Activated T-helper 2 cell treated with anti-CD3 and anti-CD28 coated beads, Interferon-gamma antibody, Interleukin-2, Interleukin-4, amounts not matched to agents 10 μg/mL and 5 μg/mL and 100 μg/mL, durations not matched to agents 14 hours and 24 hours and 36 hours (primary cell): ENCODE measurements at regions not wholly inside any gene's neighbourhood (a gene's known extent, or its start where the extent isn't known, plus 50 kb on each side); places are given as distances from the start of the nearest gene placed in this dataset.

Source experiments
- DNase-seq: peaks from one replicate; pipeline ENCODE4 v3.0.0; 2021; ENCODE audit warnings: low spot score
- H3K27ac Mint-ChIP-seq: one replicate; pipeline ENCODE4 v1.8.0; 2021; ENCODE audit warnings: mixed read lengths
- H3K27me3 Mint-ChIP-seq: one replicate; pipeline ENCODE4 v1.8.0; 2021; ENCODE audit warnings: low read depth, mixed read lengths
- H3K36me3 Mint-ChIP-seq: one replicate; pipeline ENCODE4 v1.8.0; 2021; ENCODE audit warnings: low read depth, mixed read lengths
- H3K4me1 Mint-ChIP-seq: one replicate; pipeline ENCODE4 v1.8.0; 2021; ENCODE audit warnings: low read depth, mixed read lengths
- H3K4me3 Mint-ChIP-seq: one replicate; pipeline ENCODE4 v1.8.0; 2021; ENCODE audit warnings: low read depth, mild to moderate bottlenecking, moderate library complexity, mixed read lengths
- H3K9me3 Mint-ChIP-seq: one replicate; pipeline ENCODE4 v1.8.0; 2021; ENCODE audit warnings: mixed read lengths
- intact Hi-C: fragments of 100-400 bp; cut with micrococcal nuclease; formaldehyde crosslinking; loops from one replicate; pipeline ENCODE4 v1.15.1; 2023

DNA sequence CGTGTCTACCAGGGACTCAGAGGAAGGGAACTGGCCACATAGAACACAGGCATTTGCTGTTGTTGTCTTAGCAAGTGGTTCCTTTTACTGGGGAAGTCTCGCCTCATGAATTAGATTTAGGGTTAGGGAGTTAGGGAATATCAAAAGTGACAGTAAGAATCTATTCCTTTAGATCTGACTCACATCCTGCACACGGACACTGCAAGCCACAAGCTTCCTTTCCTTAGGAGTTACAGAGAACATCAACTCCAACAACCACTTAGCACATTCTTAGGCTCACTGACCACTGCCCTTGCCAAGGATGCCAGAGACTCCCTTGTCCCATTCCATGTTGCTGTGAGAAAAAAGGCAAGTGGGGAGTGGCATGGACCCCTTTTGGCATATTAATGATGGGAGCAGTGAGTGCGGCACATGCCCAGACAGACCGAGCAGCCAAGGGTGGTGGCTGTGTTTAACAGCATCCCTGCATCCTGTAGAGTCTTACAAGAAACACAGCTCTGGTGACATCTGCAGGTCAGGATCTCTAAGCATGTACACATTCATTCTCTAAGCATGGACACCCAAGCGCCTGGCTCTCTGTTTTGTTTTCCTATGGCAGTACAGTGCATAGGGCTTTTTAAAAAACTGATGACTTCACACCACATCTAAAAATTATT, 745.6 kb upstream of the RAB6C start:
- no peaks in the 10 kb centered on the region for H3K9me3 Mint-ChIP-seq
- H3K4me3 Mint-ChIP-seq: no peak overlapping the region
- H3K4me1 Mint-ChIP-seq: no peaks in the 10 kb centered on the region
- intact Hi-C loops: no loop called here
- H3K27ac Mint-ChIP-seq: no peak overlapping the region
- H3K27me3 Mint-ChIP-seq: no peaks in the 10 kb centered on the region
- no peak for DNase-seq
- no peaks in the 10 kb centered on the region for H3K36me3 Mint-ChIP-seq

DNA sequence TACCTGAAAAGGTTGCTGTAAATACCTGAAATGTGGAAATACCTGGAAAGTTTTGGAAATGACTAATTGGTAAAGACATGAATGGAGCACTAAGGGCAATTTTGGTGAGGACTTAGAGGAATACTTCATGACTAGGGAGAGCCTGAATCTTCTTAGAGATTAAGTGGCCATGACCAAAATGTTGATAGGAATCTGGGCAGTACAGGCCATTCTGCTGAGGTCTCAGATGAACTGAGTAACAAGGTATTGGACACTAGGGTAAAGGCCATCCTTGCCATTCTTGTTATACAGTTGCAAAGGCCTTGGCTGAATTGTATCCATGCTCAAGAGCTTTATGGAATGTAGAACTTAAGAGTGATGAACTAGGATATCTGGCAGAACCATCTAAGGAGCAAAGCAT, 742.9 kb upstream of the RAB6C start:
- Mint-ChIP-seq H3K27ac (no peak overlapping the region), H3K36me3 (no peaks in the 10 kb centered on the region), H3K4me3 (no peak overlapping the region), H3K4me1 (no peaks in the 10 kb centered on the region), H3K27me3 (no peaks in the 10 kb centered on the region), H3K9me3 (no peaks in the 10 kb centered on the region)
- DNase-seq: no peak
- intact Hi-C loops: no loop called here

DNA sequence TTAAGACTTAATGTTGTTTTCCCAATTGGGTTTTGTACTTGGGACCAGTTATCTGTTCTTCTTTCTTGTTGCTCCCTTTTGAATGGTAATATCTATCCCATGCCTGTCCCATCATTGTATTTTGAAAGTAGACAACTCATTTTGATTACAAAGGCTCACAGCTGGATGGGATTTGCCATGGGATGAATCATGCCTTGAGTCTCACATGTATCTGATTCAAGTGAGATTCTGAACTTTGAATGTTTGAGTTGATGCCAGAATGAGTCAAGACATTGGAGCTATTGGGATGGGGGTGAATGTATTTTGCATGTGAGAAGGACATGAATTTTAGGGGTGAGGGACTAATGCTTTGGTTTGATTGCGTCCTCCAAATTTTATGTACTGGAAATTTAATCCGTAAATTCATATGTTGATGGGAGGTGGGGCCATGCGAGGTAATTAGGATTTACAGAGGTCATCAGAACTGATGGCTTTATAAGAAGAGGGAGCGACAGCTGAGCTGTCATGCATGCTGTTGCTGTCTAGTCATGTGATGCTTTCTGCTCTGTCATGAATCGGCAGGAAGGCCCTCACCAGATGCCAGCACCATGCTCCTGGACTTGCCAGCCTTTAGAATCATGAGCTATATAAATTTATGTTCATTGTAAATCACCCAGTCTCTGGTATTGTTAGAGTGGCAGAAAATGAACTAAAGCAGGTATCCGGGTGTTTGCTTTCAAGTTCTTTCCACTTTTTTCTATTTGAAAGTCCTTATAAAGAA, 741.3 kb upstream of the RAB6C start:
- H3K4me1 Mint-ChIP-seq: no peaks in the 10 kb centered on the region
- no peak overlapping the region for H3K27ac Mint-ChIP-seq
- no peak for DNase-seq
- H3K4me3 Mint-ChIP-seq: no peak overlapping the region
- H3K9me3 Mint-ChIP-seq: no peaks in the 10 kb centered on the region
- no peaks in the 10 kb centered on the region for H3K27me3 Mint-ChIP-seq
- intact Hi-C loops: no loop called here
- H3K36me3 Mint-ChIP-seq: no peaks in the 10 kb centered on the region

DNA sequence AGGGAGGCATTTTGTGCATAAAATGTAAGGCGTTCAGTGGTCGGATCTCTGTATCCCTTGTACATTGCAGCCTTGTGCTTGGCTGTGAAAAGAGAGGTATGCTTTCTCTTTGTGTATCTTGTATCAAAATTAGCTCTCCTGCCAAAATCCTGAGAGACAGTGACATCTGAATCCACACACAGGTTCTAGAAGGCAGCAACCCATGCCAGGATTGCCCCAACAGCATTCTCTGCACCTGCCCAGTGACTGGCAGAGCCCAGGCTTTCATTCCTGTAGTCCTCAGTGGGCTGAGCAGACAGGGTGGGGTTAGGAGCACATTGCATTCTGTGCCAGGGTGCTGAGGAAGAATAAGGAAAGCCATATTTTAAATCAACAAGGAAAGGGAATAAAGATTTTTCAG, 740.3 kb upstream of the RAB6C start:
- Mint-ChIP-seq H3K4me1 (no peaks in the 10 kb centered on the region), H3K27ac (no peak overlapping the region), H3K36me3 (no peaks in the 10 kb centered on the region), H3K27me3 (no peaks in the 10 kb centered on the region), H3K4me3 (no peak overlapping the region), H3K9me3 (no peaks in the 10 kb centered on the region)
- intact Hi-C loops: no loop called here
- no peak for DNase-seq

DNA sequence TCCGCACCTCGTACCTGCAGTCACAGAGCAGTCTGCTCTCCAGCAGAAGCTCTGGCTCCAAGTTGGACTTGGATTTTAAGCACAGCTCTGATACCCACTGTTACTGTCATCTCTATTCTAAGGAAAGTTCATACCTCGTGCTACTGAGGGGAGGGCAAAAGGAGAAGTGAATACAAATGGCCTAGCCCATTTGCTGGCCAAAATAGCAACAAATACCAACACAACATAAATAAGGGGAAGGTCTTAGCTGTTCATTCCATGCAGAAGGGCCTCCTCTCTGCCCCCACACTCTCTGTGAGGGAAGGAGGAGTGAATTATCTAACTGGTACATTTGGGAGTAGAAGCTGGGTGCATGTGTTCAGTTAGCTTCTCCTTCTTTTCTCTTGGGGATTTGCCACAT, 739.4 kb upstream of the RAB6C start:
- no peak for DNase-seq
- Mint-ChIP-seq H3K9me3 (no peaks in the 10 kb centered on the region), H3K27me3 (no peaks in the 10 kb centered on the region), H3K27ac (no peak overlapping the region), H3K4me1 (no peaks in the 10 kb centered on the region), H3K36me3 (no peaks in the 10 kb centered on the region), H3K4me3 (no peak overlapping the region)
- intact Hi-C loops: no loop called here

DNA sequence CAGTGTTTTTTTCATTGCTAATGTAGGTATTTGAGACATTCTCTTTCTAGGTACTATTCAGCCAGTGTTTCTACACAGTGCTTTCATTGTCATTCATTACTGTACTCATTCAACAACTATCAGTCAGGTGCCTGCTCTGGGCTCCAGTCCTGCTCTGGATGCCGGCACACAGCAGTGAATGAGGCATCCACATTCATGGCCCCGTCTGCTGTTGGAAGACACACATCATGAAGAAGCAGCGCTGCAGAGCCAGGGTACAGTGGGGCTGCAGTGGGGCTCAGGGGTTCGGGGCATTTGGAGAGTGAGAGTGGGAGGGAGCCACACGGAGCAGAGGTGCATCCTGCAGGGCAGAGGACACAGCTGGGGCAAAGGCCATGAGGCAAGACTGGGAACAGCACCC, 737.2 kb upstream of the RAB6C start:
- intact Hi-C loops: no loop called here
- H3K27me3 Mint-ChIP-seq: no peaks in the 10 kb centered on the region
- no peaks in the 10 kb centered on the region for H3K9me3 Mint-ChIP-seq
- H3K4me3 Mint-ChIP-seq: no peak overlapping the region
- H3K27ac Mint-ChIP-seq: no peak overlapping the region
- no peaks in the 10 kb centered on the region for H3K4me1 Mint-ChIP-seq
- no peaks in the 10 kb centered on the region for H3K36me3 Mint-ChIP-seq
- no peak for DNase-seq

DNA sequence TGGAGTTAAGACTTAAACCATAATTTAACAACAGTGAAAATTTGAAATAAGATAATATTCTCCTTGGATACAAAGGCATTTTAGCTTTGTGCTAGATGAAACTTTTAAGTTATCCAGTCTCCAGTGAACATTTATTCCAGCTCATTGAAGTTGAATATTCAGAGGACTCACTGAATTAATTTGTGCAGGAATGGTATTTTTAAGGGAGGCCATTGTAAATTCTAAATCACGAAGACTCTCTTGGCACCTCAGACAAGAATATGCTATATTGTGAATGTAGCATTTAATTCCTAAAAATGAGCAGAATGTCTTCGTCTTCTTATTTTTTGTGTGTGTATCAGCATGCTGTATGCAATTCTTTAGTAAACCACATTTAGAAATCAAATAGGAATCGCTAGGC, 731.7 kb upstream of the RAB6C start:
- no peak overlapping the region for H3K4me3 Mint-ChIP-seq
- H3K27me3 Mint-ChIP-seq: no peaks in the 10 kb centered on the region
- no peaks in the 10 kb centered on the region for H3K4me1 Mint-ChIP-seq
- no peak overlapping the region for H3K27ac Mint-ChIP-seq
- no peaks in the 10 kb centered on the region for H3K9me3 Mint-ChIP-seq
- no peaks in the 10 kb centered on the region for H3K36me3 Mint-ChIP-seq
- intact Hi-C loops: no loop called here
- no peak for DNase-seq

DNA sequence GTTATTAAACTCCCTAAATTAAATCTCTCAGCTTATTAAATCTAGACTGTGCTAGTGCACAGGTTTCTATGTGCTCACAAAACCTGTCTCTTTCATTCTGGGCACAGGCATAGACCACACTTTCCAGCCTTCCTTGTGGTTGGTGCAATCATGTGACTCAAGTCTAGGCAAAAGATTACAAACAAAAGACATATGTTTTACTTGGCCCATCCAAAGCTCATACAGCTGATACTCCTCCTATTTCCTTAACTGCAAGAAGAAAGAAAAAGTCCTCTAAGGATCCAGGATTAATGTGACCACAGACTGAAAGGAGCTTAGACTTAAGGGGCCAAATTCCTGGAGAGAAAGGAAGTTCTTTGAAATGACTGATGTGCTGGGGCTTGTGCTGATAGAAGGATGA, 731.3 kb upstream of the RAB6C start:
- intact Hi-C loops: no loop called here
- H3K36me3 Mint-ChIP-seq: no peaks in the 10 kb centered on the region
- DNase-seq: no peak
- no peaks in the 10 kb centered on the region for H3K27me3 Mint-ChIP-seq
- no peak overlapping the region for H3K27ac Mint-ChIP-seq
- no peaks in the 10 kb centered on the region for H3K4me1 Mint-ChIP-seq
- H3K9me3 Mint-ChIP-seq: no peaks in the 10 kb centered on the region
- no peak overlapping the region for H3K4me3 Mint-ChIP-seq

DNA sequence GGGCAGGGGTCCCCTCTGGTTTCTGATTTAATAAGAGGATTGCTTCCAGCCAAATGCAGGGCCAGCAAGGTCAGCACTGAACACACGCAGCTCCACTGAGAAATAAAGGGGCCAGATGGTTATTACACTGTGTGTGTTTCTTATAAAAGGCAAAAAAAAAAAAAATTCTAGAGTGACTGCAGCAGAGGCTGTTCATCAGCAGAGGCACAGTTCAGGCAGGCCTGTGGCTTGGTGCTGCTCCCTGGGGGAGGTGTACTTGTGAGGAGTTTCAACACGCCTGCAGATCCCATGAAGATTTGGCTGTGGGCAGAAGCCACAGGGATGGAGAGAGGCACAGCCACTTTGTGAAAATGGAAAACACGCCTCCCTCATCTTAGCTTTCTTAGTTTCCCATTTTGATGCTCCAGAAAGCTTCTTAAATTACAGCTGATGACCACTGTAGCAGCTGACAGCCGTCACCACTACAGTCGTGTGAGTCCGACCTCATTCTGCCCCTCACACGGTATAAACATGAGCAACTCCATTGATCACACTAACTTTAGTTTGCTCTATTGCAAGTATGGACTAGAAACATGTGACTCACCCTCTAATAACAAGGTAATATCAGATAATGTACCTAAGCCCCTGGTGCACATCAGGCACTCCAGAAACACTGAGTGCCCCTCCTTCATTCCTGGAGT, 726.5 kb upstream of the RAB6C start:
- intact Hi-C loops: no loop called here
- DNase-seq: no peak
- no peaks in the 10 kb centered on the region for H3K36me3 Mint-ChIP-seq
- no peak overlapping the region for H3K27ac Mint-ChIP-seq
- H3K4me3 Mint-ChIP-seq: no peak overlapping the region
- H3K27me3 Mint-ChIP-seq: no peaks in the 10 kb centered on the region
- H3K4me1 Mint-ChIP-seq: no peaks in the 10 kb centered on the region
- peaks cover 18% of the 10 kb centered on the region for H3K9me3 Mint-ChIP-seq

DNA sequence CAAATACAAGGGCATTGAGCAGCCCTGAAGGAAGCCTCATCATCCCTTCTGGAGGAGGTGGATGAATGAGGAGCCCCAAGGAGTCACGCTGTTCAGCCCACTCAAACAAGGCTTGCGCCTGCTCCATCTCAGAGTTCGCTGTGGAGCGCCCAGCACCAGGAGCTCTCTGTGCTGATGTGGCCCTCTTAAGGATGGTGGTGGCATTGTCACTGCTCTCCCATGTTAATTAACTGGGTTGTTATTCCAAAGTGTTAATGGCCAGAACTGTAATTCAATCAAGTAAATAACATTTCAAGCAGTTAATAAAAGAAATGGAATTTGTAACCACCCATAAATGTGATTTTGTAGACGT, 726.0 kb upstream of the RAB6C start:
- no peaks in the 10 kb centered on the region for H3K4me1 Mint-ChIP-seq
- no peak overlapping the region for H3K27ac Mint-ChIP-seq
- H3K27me3 Mint-ChIP-seq: no peaks in the 10 kb centered on the region
- no peaks in the 10 kb centered on the region for H3K36me3 Mint-ChIP-seq
- H3K4me3 Mint-ChIP-seq: no peak overlapping the region
- H3K9me3 Mint-ChIP-seq: peaks cover 23% of the 10 kb centered on the region
- no peak for DNase-seq
- intact Hi-C loops: no loop called here

DNA sequence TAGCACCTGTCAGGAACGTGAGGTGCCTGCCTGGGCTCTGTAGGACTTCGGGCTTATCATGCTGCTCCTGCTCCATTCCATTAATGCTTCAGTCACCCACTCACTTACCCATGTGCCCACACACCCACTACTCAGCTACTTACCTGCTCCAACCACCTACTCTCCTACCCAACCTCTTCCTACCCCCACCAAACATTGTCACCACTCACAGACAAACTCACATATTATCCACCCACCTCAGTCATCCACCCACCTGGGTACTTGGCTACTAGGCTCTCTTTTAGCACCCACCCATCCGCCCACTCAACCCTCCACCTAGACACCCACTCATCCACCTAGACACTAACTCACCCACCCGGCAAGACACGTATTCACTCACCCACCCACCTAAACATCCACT, 724.7 kb upstream of the RAB6C start:
- no peaks in the 10 kb centered on the region for H3K4me1 Mint-ChIP-seq
- H3K9me3 Mint-ChIP-seq: peaks cover 31% of the 10 kb centered on the region
- no peak overlapping the region for H3K27ac Mint-ChIP-seq
- H3K27me3 Mint-ChIP-seq: no peaks in the 10 kb centered on the region
- intact Hi-C loops: no loop called here
- no peak overlapping the region for H3K4me3 Mint-ChIP-seq
- H3K36me3 Mint-ChIP-seq: no peaks in the 10 kb centered on the region
- DNase-seq: no peak

DNA sequence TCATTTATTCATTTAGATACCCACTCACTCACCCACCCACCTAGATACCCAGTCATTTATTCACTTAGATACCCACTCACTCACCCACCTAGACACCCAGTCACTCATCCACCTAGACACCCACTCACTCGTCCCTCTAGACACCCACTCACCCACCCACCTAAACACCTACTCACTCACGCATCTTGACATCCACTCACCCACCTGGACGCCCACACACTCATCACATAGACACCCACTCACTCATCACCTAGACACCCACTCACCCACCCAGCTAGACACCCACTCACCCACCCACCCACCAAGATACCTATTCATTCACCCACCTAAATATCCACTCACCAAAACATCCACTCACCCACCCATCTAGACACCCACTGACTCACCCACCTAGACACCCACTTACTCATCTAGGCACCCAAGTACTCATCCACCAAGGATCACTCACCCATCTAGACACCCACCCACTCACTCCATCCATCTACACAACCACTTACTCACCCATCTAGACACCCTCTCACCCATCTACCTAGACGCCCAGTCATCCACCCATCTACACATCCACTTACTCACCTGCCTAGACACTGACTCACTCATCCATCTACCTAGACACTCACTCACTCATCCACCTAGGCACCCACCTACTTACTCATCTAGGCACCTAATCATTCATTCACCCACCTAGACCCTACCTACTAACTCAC, 723.7 kb upstream of the RAB6C start:
- DNase-seq: no peak
- peaks cover 31% of the 10 kb centered on the region for H3K9me3 Mint-ChIP-seq
- no peak overlapping the region for H3K4me3 Mint-ChIP-seq
- H3K27me3 Mint-ChIP-seq: no peaks in the 10 kb centered on the region
- H3K27ac Mint-ChIP-seq: no peak overlapping the region
- no peaks in the 10 kb centered on the region for H3K4me1 Mint-ChIP-seq
- no peaks in the 10 kb centered on the region for H3K36me3 Mint-ChIP-seq
- intact Hi-C loops: no loop called here

DNA sequence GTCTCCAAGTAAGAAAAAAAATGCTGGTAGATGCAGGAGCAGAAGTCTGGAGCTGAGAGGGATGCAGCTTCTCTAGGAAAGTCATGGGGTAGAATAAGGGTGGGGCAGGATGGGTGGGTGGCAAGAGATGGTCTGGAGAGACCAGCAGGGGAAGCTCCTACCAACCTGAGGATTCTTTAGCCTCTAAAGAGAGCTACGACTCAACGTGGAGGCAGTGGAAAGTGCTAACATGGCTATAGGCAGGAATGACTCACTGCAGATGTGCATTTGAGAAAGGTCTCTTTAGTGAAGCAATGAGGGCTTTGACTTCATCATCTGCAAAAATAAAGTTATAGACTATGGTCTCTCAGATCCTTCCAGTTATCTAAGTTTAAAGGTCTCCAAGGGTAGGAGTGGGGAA, 722.8 kb upstream of the RAB6C start:
- H3K4me3 Mint-ChIP-seq: no peak overlapping the region
- no peaks in the 10 kb centered on the region for H3K4me1 Mint-ChIP-seq
- no peaks in the 10 kb centered on the region for H3K36me3 Mint-ChIP-seq
- DNase-seq: no peak
- no peaks in the 10 kb centered on the region for H3K27me3 Mint-ChIP-seq
- H3K27ac Mint-ChIP-seq: no peak overlapping the region
- intact Hi-C loops: no loop called here
- peaks cover 31% of the 10 kb centered on the region for H3K9me3 Mint-ChIP-seq
